GM10266 (cell line): ENCODE measurements at regions not wholly inside any gene's neighbourhood (a gene's known extent, or its start where the extent isn't known, plus 50 kb on each side); places are given as distances from the start of the nearest gene placed in this dataset.

Source experiments
- DNase-seq: peaks from one replicate; pipeline ENCODE4 v3.0.0; 2012; ENCODE audit errors: extremely low spot score
- CTCF ChIP-seq: IDR thresholded peaks from 2 replicates; pipeline ENCODE4 v1.5.1; 2012; ENCODE audit warnings: mild to moderate bottlenecking, low read depth; ENCODE audit not compliant: control insufficient read depth, insufficient read depth; ENCODE audit errors: missing control alignments

GRCh38 chr5:73311291-73312110, 137.1 kb downstream of the FOXD1 start:
- no peak for TF ChIP-seq CTCF
- DNase-seq, result no peak

GRCh38 chr5:73307645-73308355, 134.8 kb downstream of the TMEM174 start:
- DNase-seq, result no peak
- no peak for TF ChIP-seq CTCF

GRCh38 chr5:73306741-73307275, 133.8 kb downstream of the TMEM174 start:
- TF ChIP-seq CTCF, result no peak
- DNase-seq, result no peak

- TF ChIP-seq CTCF, result no peak
- DNase-seq, result no peak
Measured at GRCh38 chr5:73306078-73306719, 133.2 kb downstream of the TMEM174 start.

GRCh38 chr5:73305386-73305785, 132.4 kb downstream of the TMEM174 start:
- TF ChIP-seq CTCF, result no peak
- DNase-seq, result no peak

GRCh38 chr5:73304381-73304780, 131.4 kb downstream of the TMEM174 start:
- TF ChIP-seq CTCF, result no peak
- DNase-seq, result no peak
